ENCODE measurements at regions not wholly inside any gene's neighbourhood (a gene's known extent, or its start where the extent isn't known, plus 50 kb on each side); places are given as distances from the start of the nearest gene placed in this dataset.

- DNase-seq: no peak
Measured at GRCh38 chr2:195495351-195495750, 161.7 kb upstream of the SLC39A10 start.

- no peak for DNase-seq
Measured at GRCh38 chr2:195494451-195494850, 162.6 kb upstream of the SLC39A10 start.

GRCh38 chr2:195493416-195493815 lies 163.6 kb upstream of the SLC39A10 start:
- DNase-seq: no peak

GRCh38 chr2:195490319-195490718 lies 166.7 kb upstream of the SLC39A10 start:
- no peak for DNase-seq

- no peak for DNase-seq
Measured at GRCh38 chr2:195489101-195489500, 167.9 kb upstream of the SLC39A10 start.

- DNase-seq: no peak
Measured at GRCh38 chr2:195488567-195488966, 168.5 kb upstream of the SLC39A10 start.

GRCh38 chr2:195486987-195487644 lies 169.9 kb upstream of the SLC39A10 start:
- peak; percentile 59 to 62 for DNase-seq

- no peak for DNase-seq
Measured at GRCh38 chr2:195486520-195486919, 170.5 kb upstream of the SLC39A10 start.

GRCh38 chr2:195482010-195482409 lies 175.0 kb upstream of the SLC39A10 start:
- DNase-seq: no peak

- DNase-seq: no peak
Measured at GRCh38 chr2:195480121-195480520, 176.9 kb upstream of the SLC39A10 start.

- no peak for DNase-seq
Measured at GRCh38 chr2:195479407-195479806, 177.6 kb upstream of the SLC39A10 start.

GRCh38 chr2:195477996-195478382 lies 179.0 kb upstream of the SLC39A10 start:
- no peak for DNase-seq

- no peak for DNase-seq
Measured at GRCh38 chr2:195477248-195477995, 179.6 kb upstream of the SLC39A10 start.

- DNase-seq: no peak
Measured at GRCh38 chr2:195475336-195475735, 181.7 kb upstream of the SLC39A10 start.

GRCh38 chr2:195473862-195474261 lies 183.2 kb upstream of the SLC39A10 start:
- DNase-seq: peak; percentile 9 to 14

- no peak for DNase-seq
Measured at GRCh38 chr2:195472501-195473234, 184.4 kb upstream of the SLC39A10 start.

GRCh38 chr2:195471807-195472206 lies 185.2 kb upstream of the SLC39A10 start:
- DNase-seq: no peak

GRCh38 chr2:195471163-195471562 lies 185.9 kb upstream of the SLC39A10 start:
- no peak for DNase-seq

GRCh38 chr2:195470622-195471021 lies 186.4 kb upstream of the SLC39A10 start:
- no peak for DNase-seq

GRCh38 chr2:195468771-195469170 lies 188.3 kb upstream of the SLC39A10 start:
- DNase-seq: no peak

GRCh38 chr2:195466427-195466826 lies 190.6 kb upstream of the SLC39A10 start:
- no peak for DNase-seq

GRCh38 chr2:195461010-195461409 lies 196.0 kb upstream of the SLC39A10 start:
- no peak for DNase-seq

GRCh38 chr2:195458936-195459335 lies 198.1 kb upstream of the SLC39A10 start:
- DNase-seq: no peak

GRCh38 chr2:195457873-195458272 lies 199.2 kb upstream of the SLC39A10 start:
- no peak for DNase-seq
